ENCODE measurements at regions not wholly inside any gene's neighbourhood (a gene's known extent, or its start where the extent isn't known, plus 50 kb on each side); places are given as distances from the start of the nearest gene placed in this dataset.

GRCh38 chr1:87539147-87539546, 210.5 kb downstream of the LMO4 start:
- Histone ChIP-seq H2AFZ (ENCODE audit: low read length) (no peak overlapping the region), H3K9me2 (ENCODE audit: low read depth, low read length) (no peaks in the 10 kb centered on the region), H3K4me2 (ENCODE audit: low read length) (no peak overlapping the region), H3K79me2 (ENCODE audit: insufficient read depth, low read length) (no peaks in the 10 kb centered on the region), H3K4me1 (ENCODE audit: insufficient read depth, low read length, severe bottlenecking) (no peaks in the 10 kb centered on the region), H3K9ac (ENCODE audit: low read length) (no peak overlapping the region), H3K9me3 (ENCODE audit: low read length) (no peaks in the 10 kb centered on the region), H4K20me1 (ENCODE audit: insufficient read depth, low read length) (no peaks in the 10 kb centered on the region), H3K4me3 (ENCODE audit: low read depth, low read length, poor library complexity, severe bottlenecking) (no peak overlapping the region), H3F3A (ENCODE audit: insufficient read depth, low read length) (no peaks in the 10 kb centered on the region), H3K36me3 (ENCODE audit: insufficient read depth, low read length) (no peaks in the 10 kb centered on the region), H3K27ac (ENCODE audit: low read depth, low read length, poor library complexity, severe bottlenecking) (no peak overlapping the region), H3K27me3 (ENCODE audit: insufficient read depth, low read length) (no peaks in the 10 kb centered on the region)
- no peak for TF ChIP-seq EZH2 (IDR thresholded peaks at IDR 0.05; ENCODE audit: borderline replicate concordance, low read length)
- TF ChIP-seq, protein P1, sequence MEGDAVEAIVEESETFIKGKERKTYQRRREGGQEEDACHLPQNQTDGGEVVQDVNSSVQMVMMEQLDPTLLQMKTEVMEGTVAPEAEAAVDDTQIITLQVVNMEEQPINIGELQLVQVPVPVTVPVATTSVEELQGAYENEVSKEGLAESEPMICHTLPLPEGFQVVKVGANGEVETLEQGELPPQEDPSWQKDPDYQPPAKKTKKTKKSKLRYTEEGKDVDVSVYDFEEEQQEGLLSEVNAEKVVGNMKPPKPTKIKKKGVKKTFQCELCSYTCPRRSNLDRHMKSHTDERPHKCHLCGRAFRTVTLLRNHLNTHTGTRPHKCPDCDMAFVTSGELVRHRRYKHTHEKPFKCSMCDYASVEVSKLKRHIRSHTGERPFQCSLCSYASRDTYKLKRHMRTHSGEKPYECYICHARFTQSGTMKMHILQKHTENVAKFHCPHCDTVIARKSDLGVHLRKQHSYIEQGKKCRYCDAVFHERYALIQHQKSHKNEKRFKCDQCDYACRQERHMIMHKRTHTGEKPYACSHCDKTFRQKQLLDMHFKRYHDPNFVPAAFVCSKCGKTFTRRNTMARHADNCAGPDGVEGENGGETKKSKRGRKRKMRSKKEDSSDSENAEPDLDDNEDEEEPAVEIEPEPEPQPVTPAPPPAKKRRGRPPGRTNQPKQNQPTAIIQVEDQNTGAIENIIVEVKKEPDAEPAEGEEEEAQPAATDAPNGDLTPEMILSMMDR (IDR thresholded peaks at IDR 0.05; ENCODE audit: low read length): no peak

DNA sequence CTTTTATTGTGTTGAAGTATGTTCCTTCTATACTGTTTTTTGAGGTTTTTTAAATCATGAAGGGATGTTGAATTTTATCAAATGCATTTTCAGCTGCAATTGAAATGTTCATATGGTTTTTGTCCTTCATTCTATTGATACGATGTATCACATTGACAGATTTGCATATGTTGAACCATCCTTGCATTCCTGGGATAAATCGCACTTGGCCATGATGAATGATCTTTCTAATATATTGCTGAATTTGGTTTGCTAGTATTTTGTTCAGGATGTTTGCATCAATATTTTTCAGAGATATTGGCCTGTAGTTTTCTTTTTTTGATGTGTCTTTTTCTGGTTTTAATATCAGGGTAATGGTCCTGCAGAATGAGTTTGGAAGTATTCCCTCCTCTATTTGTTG, 214.0 kb downstream of the LMO4 start:
- no peak for TF ChIP-seq EZH2 (IDR thresholded peaks at IDR 0.05; ENCODE audit: borderline replicate concordance, low read length)
- TF ChIP-seq, protein P1 (IDR thresholded peaks at IDR 0.05; ENCODE audit: low read length): no peak

DNA sequence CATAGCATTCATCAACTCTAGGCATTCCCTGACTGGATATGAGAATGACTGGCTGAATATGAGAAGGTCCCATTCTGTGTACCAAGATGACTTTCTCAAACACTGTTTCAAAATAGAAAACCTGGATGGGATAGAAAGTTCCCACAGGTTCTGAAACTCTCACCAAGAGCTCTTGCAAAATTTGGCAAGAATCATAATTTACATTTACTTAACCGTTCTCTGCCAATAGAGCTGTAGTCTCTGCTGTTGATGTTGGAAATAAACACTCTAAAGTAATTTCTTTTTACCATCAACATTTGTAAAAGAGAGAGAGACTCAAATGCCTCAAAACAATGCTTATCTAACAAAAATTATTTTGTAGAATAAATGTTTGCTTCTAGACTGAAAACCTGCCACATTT, 221.1 kb downstream of the LMO4 start:
- H3K79me2 ChIP-seq (ENCODE audit: insufficient read depth, low read length): no peaks in the 10 kb centered on the region
- H3K27ac ChIP-seq (ENCODE audit: low read depth, low read length, poor library complexity, severe bottlenecking): no peak overlapping the region
- no peak overlapping the region for H3K4me2 ChIP-seq (ENCODE audit: low read length)
- TF ChIP-seq, protein P1 (IDR thresholded peaks at IDR 0.05; ENCODE audit: low read length): no peak
- no peak for TF ChIP-seq EZH2 (IDR thresholded peaks at IDR 0.05; ENCODE audit: borderline replicate concordance, low read length)
- no peaks in the 10 kb centered on the region for H4K20me1 ChIP-seq (ENCODE audit: insufficient read depth, low read length)
- H3K27me3 ChIP-seq (ENCODE audit: insufficient read depth, low read length): no peaks in the 10 kb centered on the region
- H3K9me2 ChIP-seq (ENCODE audit: low read depth, low read length): no peaks in the 10 kb centered on the region
- no peak overlapping the region for H2AFZ ChIP-seq (ENCODE audit: low read length)
- no peaks in the 10 kb centered on the region for H3K4me1 ChIP-seq (ENCODE audit: insufficient read depth, low read length, severe bottlenecking)
- H3F3A ChIP-seq (ENCODE audit: insufficient read depth, low read length): no peaks in the 10 kb centered on the region
- no peaks in the 10 kb centered on the region for H3K9me3 ChIP-seq (ENCODE audit: low read length)
- no peak overlapping the region for H3K4me3 ChIP-seq (ENCODE audit: low read depth, low read length, poor library complexity, severe bottlenecking)
- H3K36me3 ChIP-seq (ENCODE audit: insufficient read depth, low read length): no peaks in the 10 kb centered on the region
- no peak overlapping the region for H3K9ac ChIP-seq (ENCODE audit: low read length)

More for the DNA sequence above, 214.0 kb downstream of the LMO4 start:
- no peak overlapping the region for H3K4me2 ChIP-seq (ENCODE audit: low read length)
- H3F3A ChIP-seq (ENCODE audit: insufficient read depth, low read length): no peaks in the 10 kb centered on the region
- no peak overlapping the region for H3K4me3 ChIP-seq (ENCODE audit: low read depth, low read length, poor library complexity, severe bottlenecking)
- H4K20me1 ChIP-seq (ENCODE audit: insufficient read depth, low read length): no peaks in the 10 kb centered on the region
- no peak overlapping the region for H3K27ac ChIP-seq (ENCODE audit: low read depth, low read length, poor library complexity, severe bottlenecking)
- H3K9ac ChIP-seq (ENCODE audit: low read length): no peak overlapping the region
- H3K9me3 ChIP-seq (ENCODE audit: low read length): no peaks in the 10 kb centered on the region
- H2AFZ ChIP-seq (ENCODE audit: low read length): no peak overlapping the region
- no peaks in the 10 kb centered on the region for H3K79me2 ChIP-seq (ENCODE audit: insufficient read depth, low read length)
- H3K36me3 ChIP-seq (ENCODE audit: insufficient read depth, low read length): no peaks in the 10 kb centered on the region
- no peaks in the 10 kb centered on the region for H3K9me2 ChIP-seq (ENCODE audit: low read depth, low read length)
- H3K27me3 ChIP-seq (ENCODE audit: insufficient read depth, low read length): no peaks in the 10 kb centered on the region
- no peaks in the 10 kb centered on the region for H3K4me1 ChIP-seq (ENCODE audit: insufficient read depth, low read length, severe bottlenecking)

All from OCI-LY1 (cell line).